ENCODE measurements at regions not wholly inside any gene's neighbourhood (a gene's known extent, or its start where the extent isn't known, plus 50 kb on each side); places are given as distances from the start of the nearest gene placed in this dataset.

- H3K4me3 ChIP-seq (ENCODE audit: low read length) = no peak overlapping the region
- H3K27ac ChIP-seq (ENCODE audit: low read length) = no peak overlapping the region
- H3K27me3 ChIP-seq (ENCODE audit: insufficient read depth, low read depth, low read length) = no peaks in the 10 kb centered on the region
- H2AFZ ChIP-seq (ENCODE audit: low read depth, low read length) = no peak overlapping the region
- TF ChIP-seq MXI1 (conservative IDR thresholded peaks at IDR 0.05; ENCODE audit: poor library complexity, severe bottlenecking) (no peak), POLR2AphosphoS5 (IDR thresholded peaks at IDR 0.05) (no peak), EZH2 (IDR thresholded peaks at IDR 0.05; ENCODE audit: borderline replicate concordance, insufficient read depth, low read length, poor library complexity, severe bottlenecking) (no peak)
- no peaks in the 10 kb centered on the region for H3K9me2 ChIP-seq (ENCODE audit: insufficient read depth, low read length)
- no peaks in the 10 kb centered on the region for H3K36me3 ChIP-seq (ENCODE audit: insufficient read depth, low read length)
- no peak overlapping the region for H3K4me2 ChIP-seq (ENCODE audit: low read length)
- H3K79me2 ChIP-seq (replicated peaks; ENCODE audit: insufficient read depth, low read length) = no peaks in the 10 kb centered on the region
- no peaks in the 10 kb centered on the region for H4K20me1 ChIP-seq (ENCODE audit: insufficient read depth)
- H3K9ac ChIP-seq (ENCODE audit: low read length) = no peak overlapping the region
- no peaks in the 10 kb centered on the region for H3F3A ChIP-seq (ENCODE audit: insufficient read depth, low read length, poor library complexity, severe bottlenecking)
- H3K9me3 ChIP-seq (ENCODE audit: low read length) = no peaks in the 10 kb centered on the region
Observed at GRCh38 chr2:67534745-67535144, 137.6 kb downstream of the ETAA1 start.

- Histone ChIP-seq H4K20me1 (ENCODE audit: insufficient read depth) (no peaks in the 10 kb centered on the region), H2AFZ (ENCODE audit: low read depth, low read length) (no peak overlapping the region), H3K4me2 (ENCODE audit: low read length) (no peak overlapping the region), H3K9me3 (ENCODE audit: low read length) (peaks cover 14% of the 10 kb centered on the region), H3K4me3 (ENCODE audit: low read length) (no peak overlapping the region), H3K9me2 (ENCODE audit: insufficient read depth, low read length) (no peaks in the 10 kb centered on the region), H3K27me3 (ENCODE audit: insufficient read depth, low read depth, low read length) (no peaks in the 10 kb centered on the region), H3K79me2 (replicated peaks; ENCODE audit: insufficient read depth, low read length) (no peaks in the 10 kb centered on the region), H3K36me3 (ENCODE audit: insufficient read depth, low read length) (no peaks in the 10 kb centered on the region), H3F3A (ENCODE audit: insufficient read depth, low read length, poor library complexity, severe bottlenecking) (no peaks in the 10 kb centered on the region), H3K9ac (ENCODE audit: low read length) (no peak overlapping the region), H3K27ac (ENCODE audit: low read length) (no peak overlapping the region)
- no peak for TF ChIP-seq EZH2 (IDR thresholded peaks at IDR 0.05; ENCODE audit: borderline replicate concordance, insufficient read depth, low read length, poor library complexity, severe bottlenecking)
- TF ChIP-seq RAD21 (conservative IDR thresholded peaks at IDR 0.05) = no peak
- no peak for TF ChIP-seq SMC3 (conservative IDR thresholded peaks at IDR 0.05; ENCODE audit: poor library complexity)
- no peak for TF ChIP-seq MXI1 (conservative IDR thresholded peaks at IDR 0.05; ENCODE audit: poor library complexity, severe bottlenecking)
- TF ChIP-seq TAF1 (IDR thresholded peaks at IDR 0.05; ENCODE audit: low read depth) = no peak
- no peak for TF ChIP-seq EP300 (conservative IDR thresholded peaks at IDR 0.05; ENCODE audit: poor library complexity, severe bottlenecking)
- TF ChIP-seq CTCF (IDR thresholded peaks at IDR 0.05; ENCODE audit: poor library complexity, severe bottlenecking) = no peak
- no peak for TF ChIP-seq REST (IDR thresholded peaks at IDR 0.05; ENCODE audit: borderline replicate concordance)
- no peak for TF ChIP-seq POLR2AphosphoS5 (IDR thresholded peaks at IDR 0.05)
Observed at GRCh38 chr2:67540962-67541361, 143.8 kb downstream of the ETAA1 start.

- TF ChIP-seq RAD21 (conservative IDR thresholded peaks at IDR 0.05) = no peak
- no peak for TF ChIP-seq POLR2AphosphoS5 (IDR thresholded peaks at IDR 0.05)
- no peak for TF ChIP-seq EZH2 (IDR thresholded peaks at IDR 0.05; ENCODE audit: borderline replicate concordance, insufficient read depth, low read length, poor library complexity, severe bottlenecking)
- no peak for TF ChIP-seq TAF1 (IDR thresholded peaks at IDR 0.05; ENCODE audit: low read depth)
- no peak for TF ChIP-seq SMC3 (conservative IDR thresholded peaks at IDR 0.05; ENCODE audit: poor library complexity)
- no peak for TF ChIP-seq CTCF (IDR thresholded peaks at IDR 0.05; ENCODE audit: poor library complexity, severe bottlenecking)
- no peak overlapping the region for H3K4me2 ChIP-seq (ENCODE audit: low read length)
- H3K79me2 ChIP-seq (replicated peaks; ENCODE audit: insufficient read depth, low read length) = no peaks in the 10 kb centered on the region
- H4K20me1 ChIP-seq (ENCODE audit: insufficient read depth) = no peaks in the 10 kb centered on the region
- no peaks in the 10 kb centered on the region for H3F3A ChIP-seq (ENCODE audit: insufficient read depth, low read length, poor library complexity, severe bottlenecking)
- no peak overlapping the region for H3K9ac ChIP-seq (ENCODE audit: low read length)
- H3K9me2 ChIP-seq (ENCODE audit: insufficient read depth, low read length) = no peaks in the 10 kb centered on the region
- H3K27me3 ChIP-seq (ENCODE audit: insufficient read depth, low read depth, low read length) = no peaks in the 10 kb centered on the region
- H3K27ac ChIP-seq (ENCODE audit: low read length) = no peak overlapping the region
- no peak overlapping the region for H2AFZ ChIP-seq (ENCODE audit: low read depth, low read length)
- H3K4me3 ChIP-seq (ENCODE audit: low read length) = no peak overlapping the region
- H3K9me3 ChIP-seq (ENCODE audit: low read length) = peaks cover 14% of the 10 kb centered on the region
- no peaks in the 10 kb centered on the region for H3K36me3 ChIP-seq (ENCODE audit: insufficient read depth, low read length)
Observed at GRCh38 chr2:67544286-67544685, 147.2 kb downstream of the ETAA1 start.

All from neural cell (in vitro differentiated cells).